NCI-H2196 (cell line): ENCODE measurements at regions not wholly inside any gene's neighbourhood (a gene's known extent, or its start where the extent isn't known, plus 50 kb on each side); places are given as distances from the start of the nearest gene placed in this dataset.

Experiments
- DNase-seq: peaks from one replicate; lab custom pipeline; 2025; ENCODE audit not compliant: unreplicated experiment; lab: John Stamatoyannopoulos, UW

DNA sequence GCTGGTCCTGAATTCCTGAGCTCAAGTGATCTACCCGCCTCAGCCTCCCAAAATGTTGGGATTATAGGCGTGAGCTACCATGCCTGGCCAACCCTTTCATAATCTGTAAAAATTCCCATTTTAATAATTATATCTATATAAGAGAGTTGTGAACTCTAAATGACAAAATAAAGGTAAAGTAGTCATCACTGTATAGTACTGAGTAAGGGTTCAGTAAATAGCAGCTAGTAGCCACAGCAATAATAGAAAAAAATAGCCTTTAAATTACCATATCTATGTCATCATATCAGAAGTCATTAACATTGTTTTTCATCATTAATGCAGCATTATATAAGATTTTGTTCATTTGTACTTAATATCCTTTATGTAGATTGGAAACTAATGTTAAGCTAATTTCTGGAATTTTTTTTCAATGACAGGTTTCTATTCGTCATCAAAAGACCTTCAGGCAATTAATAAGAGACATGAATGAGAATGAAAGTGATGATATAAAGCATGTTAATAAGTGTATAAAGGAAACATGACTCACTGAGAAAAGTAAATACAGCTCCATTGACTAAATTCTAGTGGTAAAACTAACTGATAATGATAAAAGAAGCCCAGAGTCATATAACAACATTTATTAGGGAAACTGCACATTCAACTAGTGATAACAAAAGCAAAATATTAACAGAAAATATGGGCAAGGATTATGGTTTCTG lies 85.9 kb upstream of the UGT8 start:
- DNase-seq: no peak

DNA sequence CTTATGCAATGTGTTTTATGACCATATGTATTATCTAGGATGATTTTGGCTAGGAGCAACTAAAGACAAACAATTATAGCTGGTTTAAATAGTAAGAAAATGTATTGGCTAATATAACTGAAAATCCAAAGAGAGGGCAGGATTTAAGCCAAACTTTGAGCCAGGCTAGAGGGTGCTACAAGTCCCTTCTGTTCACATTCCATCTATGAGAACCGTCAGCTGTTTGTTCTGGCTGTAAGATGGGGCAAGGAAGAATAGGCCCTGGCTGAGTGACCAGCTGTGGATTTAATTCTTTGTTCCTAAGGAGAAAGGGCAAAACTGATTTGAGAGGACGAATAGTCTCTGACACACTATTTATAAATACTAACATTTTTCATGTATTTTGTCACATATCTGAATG lies 79.2 kb upstream of the UGT8 start:
- DNase-seq: no peak

DNA sequence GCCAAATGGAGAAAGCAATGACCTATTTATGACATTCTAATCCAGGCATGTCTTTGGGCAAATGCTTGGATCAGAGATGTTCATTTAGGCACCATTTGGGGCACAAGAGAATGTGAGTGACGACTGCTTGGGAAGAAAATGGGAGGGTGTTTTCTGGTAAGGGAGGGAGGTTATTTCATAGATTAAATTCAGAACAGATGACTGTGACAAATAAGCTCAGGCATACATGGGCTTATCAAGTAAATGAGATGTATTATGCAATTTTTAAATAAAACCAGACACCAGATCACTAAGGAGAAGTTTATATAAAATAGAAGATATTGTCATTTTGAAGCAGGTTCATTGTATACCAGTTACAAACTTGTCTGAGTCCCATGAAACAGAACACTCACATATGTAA lies 71.4 kb upstream of the UGT8 start:
- DNase-seq: no peak

DNA sequence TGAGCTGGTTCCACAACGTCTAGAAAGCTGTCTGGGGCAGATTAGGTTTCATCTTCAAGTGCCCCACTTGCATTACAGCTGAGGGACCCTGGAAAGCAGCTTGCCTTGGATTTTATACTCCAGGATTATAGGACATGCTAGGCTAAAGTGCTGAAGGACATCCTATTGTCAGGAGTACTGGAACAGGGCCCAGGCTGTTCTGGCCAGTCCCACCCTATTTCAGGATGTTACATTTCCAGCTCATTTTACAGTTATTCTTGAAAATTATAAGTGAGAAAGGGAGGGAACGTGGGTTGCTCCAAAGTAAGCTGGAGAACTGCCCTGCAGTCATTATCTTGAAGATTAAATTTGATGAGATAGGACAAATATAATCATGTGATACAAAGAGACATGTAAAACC lies 71.0 kb upstream of the UGT8 start:
- no peak for DNase-seq

DNA sequence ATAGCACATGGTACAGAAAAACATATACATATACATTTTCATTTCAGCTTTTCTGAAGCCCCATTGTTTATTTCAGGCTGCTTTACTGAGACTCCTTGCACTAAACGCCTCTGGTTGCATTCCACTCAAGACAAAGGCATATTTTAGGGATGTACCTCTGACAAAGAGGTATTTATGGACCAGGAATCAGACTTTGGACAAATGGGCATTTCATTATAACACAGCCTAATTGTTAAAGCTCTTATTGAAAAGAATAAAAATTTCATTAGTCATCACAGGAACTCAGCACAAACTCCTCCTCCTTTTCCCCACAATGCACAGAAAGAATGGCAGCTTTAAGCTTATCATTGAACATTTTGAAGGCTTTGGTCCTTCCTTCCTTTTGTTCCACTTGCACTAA lies 62.9 kb upstream of the UGT8 start:
- DNase-seq: no peak

DNA sequence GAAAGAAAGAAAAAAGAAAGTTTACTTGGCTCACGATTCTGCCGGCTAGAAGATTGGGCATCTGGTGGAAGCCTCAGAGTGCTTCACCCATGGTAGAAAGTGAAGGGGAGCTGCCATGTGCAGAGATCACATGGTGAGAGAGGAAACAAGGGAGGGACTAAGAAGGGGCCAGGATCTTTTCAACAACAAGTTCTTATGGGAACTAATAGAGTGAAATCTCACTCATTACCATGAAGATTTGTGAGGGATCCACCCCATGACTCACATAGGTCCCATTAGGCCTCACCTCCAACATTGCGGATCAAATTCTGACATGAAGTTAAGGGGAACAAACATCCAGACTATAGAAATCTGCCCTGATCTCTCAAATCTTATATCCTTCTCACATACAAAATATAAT lies 61.3 kb upstream of the UGT8 start:
- no peak for DNase-seq

DNA sequence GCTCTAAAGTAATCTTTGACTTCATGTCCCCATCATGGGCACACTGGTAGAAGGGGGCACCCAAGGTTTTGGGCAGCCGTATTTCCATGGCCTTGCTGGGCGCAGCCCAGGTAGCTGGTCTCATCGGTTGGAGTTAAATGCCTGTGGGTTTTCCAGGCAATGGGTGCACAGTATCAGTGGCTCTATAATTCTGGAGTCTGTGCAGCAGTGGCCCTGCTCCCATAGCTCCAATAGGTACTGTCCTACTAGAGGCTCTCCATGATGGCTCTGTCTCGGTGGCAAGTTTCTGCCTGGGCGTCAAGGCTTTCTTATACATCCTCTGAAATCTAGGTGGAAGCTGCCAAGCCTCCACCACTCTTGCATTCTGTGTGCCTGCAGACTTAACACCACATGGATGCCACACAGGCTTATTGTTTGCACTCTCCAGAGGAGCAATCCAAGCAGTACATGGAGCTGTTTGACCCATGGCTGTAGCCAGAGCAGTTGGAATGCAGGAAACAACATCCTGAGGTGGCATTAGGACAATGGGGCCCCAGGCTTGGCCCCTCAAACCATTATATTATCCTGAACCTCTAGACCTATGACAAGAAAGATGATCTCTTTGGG lies 60.5 kb upstream of the UGT8 start:
- DNase-seq: no peak

DNA sequence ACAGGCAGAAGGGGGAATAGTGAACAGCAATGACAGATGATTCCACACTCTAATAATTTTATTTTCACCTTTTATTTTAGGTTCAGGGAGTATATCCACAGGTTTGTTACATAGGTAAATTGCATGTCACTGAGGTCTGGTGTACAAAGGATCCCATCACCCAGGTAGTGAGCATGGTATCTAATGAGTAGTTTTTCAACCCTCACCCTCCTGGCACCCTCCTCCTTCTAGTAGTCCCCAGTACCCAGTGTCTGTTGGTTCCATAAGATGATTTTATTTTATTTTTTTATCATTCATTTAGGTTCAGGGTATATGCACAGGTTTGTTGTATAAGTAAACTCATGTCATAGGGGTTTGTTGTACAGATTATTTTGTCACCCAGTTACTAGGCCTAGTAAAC lies 58.6 kb upstream of the UGT8 start:
- no peak for DNase-seq

DNA sequence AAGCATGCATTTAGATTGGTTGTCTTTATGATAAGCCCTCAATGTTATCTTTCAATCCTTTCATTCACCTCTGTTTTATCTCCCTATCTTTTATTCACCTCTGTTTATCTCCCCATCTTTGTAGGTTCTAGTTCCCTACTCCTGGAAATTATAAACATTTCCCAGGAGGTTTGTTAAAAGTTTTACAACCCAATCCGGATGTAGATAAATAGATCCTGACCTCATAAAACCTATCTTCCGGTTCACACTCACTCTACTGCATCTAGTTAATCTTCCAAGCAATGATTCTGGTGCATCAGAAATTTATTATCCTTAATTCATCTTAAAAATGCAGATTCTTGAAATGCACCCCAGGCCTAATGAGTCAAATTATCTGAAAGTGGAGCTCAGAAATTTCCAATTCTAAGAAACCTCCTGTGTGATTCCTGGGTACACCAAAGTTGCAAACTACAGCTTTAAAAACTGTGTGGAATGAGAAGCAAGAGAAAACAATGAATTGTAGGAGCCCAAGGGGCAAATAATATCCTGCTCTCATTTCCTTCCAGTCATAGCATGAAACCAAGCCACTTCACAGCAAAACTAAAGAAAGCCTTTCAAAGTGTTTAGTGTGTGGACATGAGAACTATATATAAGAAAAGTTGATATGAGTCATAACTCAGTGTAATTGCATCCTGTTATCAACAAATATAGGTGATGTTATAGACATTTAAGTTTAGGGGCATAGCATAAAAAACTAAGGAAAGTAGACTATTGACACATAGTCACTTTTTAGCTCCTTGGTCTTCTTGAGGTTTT lies 51.1 kb upstream of the UGT8 start:
- no peak for DNase-seq
